ENCODE measurements at regions not wholly inside any gene's neighbourhood (a gene's known extent, or its start where the extent isn't known, plus 50 kb on each side); places are given as distances from the start of the nearest gene placed in this dataset.

- Histone ChIP-seq H3K79me2 (ENCODE audit: control insufficient read depth, insufficient read depth, low read length) (no peaks in the 10 kb centered on the region), H3K4me1 (ENCODE audit: control insufficient read depth, extremely low read depth, insufficient read depth, low read length) (no peaks in the 10 kb centered on the region), H3K4me3 (replicated peaks in 1 of 4; ENCODE audit: control extremely low read depth in 1 of 4, insufficient read depth in 1 of 4, low read depth in 3 of 4, low read length in 4 of 4) (no peak overlapping the region), H3K9ac (ENCODE audit: insufficient read depth, low read length) (no peak overlapping the region), H3K27ac (ENCODE audit: insufficient read depth, low read length) (no peak overlapping the region), H3K4me2 (ENCODE audit: extremely low read depth, insufficient read depth, low read length) (no peak overlapping the region), H4K20me1 (ENCODE audit: control insufficient read depth, extremely low read depth, insufficient read depth, low read length) (no peaks in the 10 kb centered on the region), H3K9me3 (ENCODE audit: control insufficient read depth, insufficient read depth, low read depth, low read length) (no peaks in the 10 kb centered on the region), H3K36me3 (ENCODE audit: control insufficient read depth, insufficient read depth, low read length) (no peaks in the 10 kb centered on the region), H3K27me3 (ENCODE audit: control insufficient read depth, insufficient read depth, low read length) (no peaks in the 10 kb centered on the region), H2AFZ (ENCODE audit: low read length) (no peak overlapping the region)
- TF ChIP-seq EZH2 (IDR thresholded peaks at IDR 0.05; ENCODE audit: low read length, missing control alignments) (no peak), CTCF (conservative IDR thresholded peaks at IDR 0.05 in 1 of 2, IDR thresholded peaks at IDR 0.05 in 1 of 2; ENCODE audit: low read depth in 1 of 2, low read length in 2 of 2) (no peak)
- DNase-seq (ENCODE audit: low read depth in 2 of 2): no peak
These were observed 516.0 kb downstream of the BTBD3 start for GRCh38 chr20:12433724-12434123.

- H3K4me1 ChIP-seq (ENCODE audit: control insufficient read depth, extremely low read depth, insufficient read depth, low read length): no peaks in the 10 kb centered on the region
- no peak overlapping the region for H3K4me3 ChIP-seq (replicated peaks in 1 of 4; ENCODE audit: control extremely low read depth in 1 of 4, insufficient read depth in 1 of 4, low read depth in 3 of 4, low read length in 4 of 4)
- no peak for TF ChIP-seq EZH2 (IDR thresholded peaks at IDR 0.05; ENCODE audit: low read length, missing control alignments)
- TF ChIP-seq CTCF (conservative IDR thresholded peaks at IDR 0.05 in 1 of 2, IDR thresholded peaks at IDR 0.05 in 1 of 2; ENCODE audit: low read depth in 1 of 2, low read length in 2 of 2): no peak
- H2AFZ ChIP-seq (ENCODE audit: low read length): no peak overlapping the region
- no peak overlapping the region for H3K4me2 ChIP-seq (ENCODE audit: extremely low read depth, insufficient read depth, low read length)
- no peaks in the 10 kb centered on the region for H4K20me1 ChIP-seq (ENCODE audit: control insufficient read depth, extremely low read depth, insufficient read depth, low read length)
- H3K27me3 ChIP-seq (ENCODE audit: control insufficient read depth, insufficient read depth, low read length): no peaks in the 10 kb centered on the region
- no peaks in the 10 kb centered on the region for H3K36me3 ChIP-seq (ENCODE audit: control insufficient read depth, insufficient read depth, low read length)
- no peak overlapping the region for H3K27ac ChIP-seq (ENCODE audit: insufficient read depth, low read length)
- H3K9ac ChIP-seq (ENCODE audit: insufficient read depth, low read length): no peak overlapping the region
- no peaks in the 10 kb centered on the region for H3K79me2 ChIP-seq (ENCODE audit: control insufficient read depth, insufficient read depth, low read length)
- no peaks in the 10 kb centered on the region for H3K9me3 ChIP-seq (ENCODE audit: control insufficient read depth, insufficient read depth, low read depth, low read length)
- DNase-seq (ENCODE audit: low read depth in 2 of 2): no peak
These were observed 517.0 kb downstream of the BTBD3 start for GRCh38 chr20:12434672-12435071.

GRCh38 chr20:12435268-12435667, 517.6 kb downstream of the BTBD3 start:
- no peak overlapping the region for H3K4me2 ChIP-seq (ENCODE audit: extremely low read depth, insufficient read depth, low read length)
- no peaks in the 10 kb centered on the region for H3K36me3 ChIP-seq (ENCODE audit: control insufficient read depth, insufficient read depth, low read length)
- no peaks in the 10 kb centered on the region for H3K79me2 ChIP-seq (ENCODE audit: control insufficient read depth, insufficient read depth, low read length)
- H4K20me1 ChIP-seq (ENCODE audit: control insufficient read depth, extremely low read depth, insufficient read depth, low read length): no peaks in the 10 kb centered on the region
- no peak overlapping the region for H2AFZ ChIP-seq (ENCODE audit: low read length)
- no peak for TF ChIP-seq EZH2 (IDR thresholded peaks at IDR 0.05; ENCODE audit: low read length, missing control alignments)
- no peak for TF ChIP-seq CTCF (conservative IDR thresholded peaks at IDR 0.05 in 1 of 2, IDR thresholded peaks at IDR 0.05 in 1 of 2; ENCODE audit: low read depth in 1 of 2, low read length in 2 of 2)
- no peak overlapping the region for H3K9ac ChIP-seq (ENCODE audit: insufficient read depth, low read length)
- DNase-seq (ENCODE audit: low read depth in 2 of 2): no peak
- no peak overlapping the region for H3K4me3 ChIP-seq (replicated peaks in 1 of 4; ENCODE audit: control extremely low read depth in 1 of 4, insufficient read depth in 1 of 4, low read depth in 3 of 4, low read length in 4 of 4)
- no peaks in the 10 kb centered on the region for H3K9me3 ChIP-seq (ENCODE audit: control insufficient read depth, insufficient read depth, low read depth, low read length)
- H3K27me3 ChIP-seq (ENCODE audit: control insufficient read depth, insufficient read depth, low read length): no peaks in the 10 kb centered on the region
- H3K4me1 ChIP-seq (ENCODE audit: control insufficient read depth, extremely low read depth, insufficient read depth, low read length): no peaks in the 10 kb centered on the region
- no peak overlapping the region for H3K27ac ChIP-seq (ENCODE audit: insufficient read depth, low read length)
